ENCODE measurements at regions not wholly inside any gene's neighbourhood (a gene's known extent, or its start where the extent isn't known, plus 50 kb on each side); places are given as distances from the start of the nearest gene placed in this dataset.

GRCh38 chr11:86141727-86142126, 72.8 kb upstream of the PICALM start:
- no peak for TF ChIP-seq CTCF (conservative IDR thresholded peaks at IDR 0.05; ENCODE audit: low read length)
- no peak for TF ChIP-seq EZH2phosphoT487 (IDR thresholded peaks at IDR 0.05; ENCODE audit: borderline replicate concordance, low read depth, low read length)

Data from OCI-LY7 (cell line).